KMS-11 (cell line): ENCODE measurements at regions not wholly inside any gene's neighbourhood (a gene's known extent, or its start where the extent isn't known, plus 50 kb on each side); places are given as distances from the start of the nearest gene placed in this dataset.

Experiments used
- H2AFZ ChIP-seq: fragments of 200-600 bp; sonication (generic); 2 replicates; pipeline ENCODE4 v1.6.1; 2016; ENCODE audit warnings: antibody characterized with exemption, mixed run types, low read depth
- H3K27ac ChIP-seq: fragments of 200-600 bp; sonication (generic); 2 replicates; pipeline ENCODE4 v1.6.1; 2016; ENCODE audit warnings: mild to moderate bottlenecking, mixed run types
- H3K27me3 ChIP-seq: fragments of 200-600 bp; sonication (generic); 2 replicates; pipeline ENCODE4 v1.6.1; 2017; ENCODE audit warnings: mild to moderate bottlenecking, low read depth, mixed run types, moderate library complexity; ENCODE audit not compliant: insufficient read depth
- H3K36me3 ChIP-seq: fragments of 200-600 bp; sonication (generic); 2 replicates; pipeline ENCODE4 v1.6.1; 2017; ENCODE audit warnings: mild to moderate bottlenecking, mixed run types; ENCODE audit not compliant: insufficient read depth
- H3K4me1 ChIP-seq: fragments of 200-600 bp; sonication (generic); 2 replicates; pipeline ENCODE4 v1.6.1; 2016; ENCODE audit warnings: mild to moderate bottlenecking, low read depth, mixed run types; ENCODE audit not compliant: poor library complexity, severe bottlenecking
- H3K4me2 ChIP-seq: fragments of 200-600 bp; sonication (generic); 2 replicates; pipeline ENCODE4 v1.7.0; 2016; ENCODE audit warnings: mild to moderate bottlenecking, mixed run types
- H3K4me3 ChIP-seq: fragments of 200-600 bp; sonication (generic); IDR thresholded peaks from 2 replicates; pipeline ENCODE4 v1.6.1; 2017; ENCODE audit warnings: low read depth, low read length, mixed read lengths; ENCODE audit not compliant: insufficient read depth
- H3K79me2 ChIP-seq: fragments of 200-600 bp; sonication (generic); 2 replicates; pipeline ENCODE4 v1.6.1; 2016; ENCODE audit warnings: low read depth, mixed run types; ENCODE audit not compliant: insufficient read depth
- H3K9ac ChIP-seq: fragments of 200-600 bp; sonication (generic); 2 replicates; pipeline ENCODE4 v1.6.1; 2016; ENCODE audit warnings: mild to moderate bottlenecking, mixed run types
- H4K20me1 ChIP-seq: fragments of 200-600 bp; sonication (generic); 2 replicates; pipeline ENCODE4 v1.6.1; 2016; ENCODE audit warnings: mild to moderate bottlenecking, mixed run types; ENCODE audit not compliant: insufficient read depth
- TF ChIP-seq, protein P1 (sequence below): fragments of 200-600 bp; sonication (generic); conservative IDR thresholded peaks from 2 replicates; pipeline ENCODE4 v1.6.1; 2017; ENCODE audit warnings: low read depth, mild to moderate bottlenecking, antibody characterized with exemption, low read length, moderate library complexity, mixed read lengths

DNA sequence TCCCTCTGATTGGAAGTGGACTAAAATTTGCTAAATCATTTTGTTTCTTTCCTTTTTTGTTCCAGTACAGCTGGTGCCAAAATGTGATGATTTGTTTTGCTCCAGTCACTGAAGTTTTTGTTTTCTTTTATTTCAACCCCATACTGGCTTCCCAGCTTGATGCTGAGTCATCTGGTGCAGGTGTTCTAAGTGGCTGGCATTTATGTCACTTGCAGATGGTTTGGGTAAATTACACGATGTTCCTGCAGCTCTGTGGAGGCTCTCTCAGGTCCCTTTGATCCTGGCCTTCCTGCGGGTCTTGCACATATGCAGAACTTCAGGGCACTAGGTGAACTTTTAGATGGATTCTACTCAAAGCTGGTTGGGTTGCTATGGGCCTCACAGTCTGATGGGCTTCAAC is 577.7 kb downstream of the HAO1 start:
- no peaks in the 10 kb centered on the region for H3K27me3 ChIP-seq
- H4K20me1 ChIP-seq = no peaks in the 10 kb centered on the region
- H3K36me3 ChIP-seq = no peaks in the 10 kb centered on the region
- no peak overlapping the region for H3K4me2 ChIP-seq
- no peaks in the 10 kb centered on the region for H3K4me1 ChIP-seq
- no peak overlapping the region for H3K4me3 ChIP-seq
- H3K27ac ChIP-seq = no peak overlapping the region
- no peak overlapping the region for H3K9ac ChIP-seq
- no peak overlapping the region for H2AFZ ChIP-seq
- H3K79me2 ChIP-seq = no peaks in the 10 kb centered on the region
- TF ChIP-seq, protein P1, sequence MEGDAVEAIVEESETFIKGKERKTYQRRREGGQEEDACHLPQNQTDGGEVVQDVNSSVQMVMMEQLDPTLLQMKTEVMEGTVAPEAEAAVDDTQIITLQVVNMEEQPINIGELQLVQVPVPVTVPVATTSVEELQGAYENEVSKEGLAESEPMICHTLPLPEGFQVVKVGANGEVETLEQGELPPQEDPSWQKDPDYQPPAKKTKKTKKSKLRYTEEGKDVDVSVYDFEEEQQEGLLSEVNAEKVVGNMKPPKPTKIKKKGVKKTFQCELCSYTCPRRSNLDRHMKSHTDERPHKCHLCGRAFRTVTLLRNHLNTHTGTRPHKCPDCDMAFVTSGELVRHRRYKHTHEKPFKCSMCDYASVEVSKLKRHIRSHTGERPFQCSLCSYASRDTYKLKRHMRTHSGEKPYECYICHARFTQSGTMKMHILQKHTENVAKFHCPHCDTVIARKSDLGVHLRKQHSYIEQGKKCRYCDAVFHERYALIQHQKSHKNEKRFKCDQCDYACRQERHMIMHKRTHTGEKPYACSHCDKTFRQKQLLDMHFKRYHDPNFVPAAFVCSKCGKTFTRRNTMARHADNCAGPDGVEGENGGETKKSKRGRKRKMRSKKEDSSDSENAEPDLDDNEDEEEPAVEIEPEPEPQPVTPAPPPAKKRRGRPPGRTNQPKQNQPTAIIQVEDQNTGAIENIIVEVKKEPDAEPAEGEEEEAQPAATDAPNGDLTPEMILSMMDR = no peak

DNA sequence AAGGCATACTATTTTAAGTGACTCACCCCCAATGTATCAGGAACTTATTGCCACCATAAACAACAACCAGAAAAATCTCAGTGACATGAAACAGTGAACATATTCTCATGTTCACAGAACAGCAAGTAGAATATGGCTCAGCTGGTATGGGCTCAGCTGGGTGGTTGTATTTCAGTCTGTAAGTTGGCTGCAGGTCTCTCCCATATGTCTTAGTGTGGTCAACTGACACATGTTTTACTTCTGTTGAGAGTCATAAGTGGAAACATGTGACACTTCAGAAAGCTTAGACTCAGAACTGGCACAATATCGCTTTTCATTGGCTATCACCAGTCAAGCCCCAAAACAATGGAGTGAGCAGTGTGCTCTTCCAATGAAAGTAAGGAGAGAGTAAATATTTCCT is 574.1 kb downstream of the HAO1 start:
- Histone ChIP-seq H2AFZ (no peak overlapping the region), H3K4me2 (no peak overlapping the region), H3K27ac (no peak overlapping the region), H3K4me3 (no peak overlapping the region), H3K79me2 (no peaks in the 10 kb centered on the region), H4K20me1 (no peaks in the 10 kb centered on the region), H3K36me3 (no peaks in the 10 kb centered on the region), H3K9ac (no peak overlapping the region), H3K27me3 (no peaks in the 10 kb centered on the region), H3K4me1 (no peaks in the 10 kb centered on the region)
- TF ChIP-seq, protein P1 = no peak

DNA sequence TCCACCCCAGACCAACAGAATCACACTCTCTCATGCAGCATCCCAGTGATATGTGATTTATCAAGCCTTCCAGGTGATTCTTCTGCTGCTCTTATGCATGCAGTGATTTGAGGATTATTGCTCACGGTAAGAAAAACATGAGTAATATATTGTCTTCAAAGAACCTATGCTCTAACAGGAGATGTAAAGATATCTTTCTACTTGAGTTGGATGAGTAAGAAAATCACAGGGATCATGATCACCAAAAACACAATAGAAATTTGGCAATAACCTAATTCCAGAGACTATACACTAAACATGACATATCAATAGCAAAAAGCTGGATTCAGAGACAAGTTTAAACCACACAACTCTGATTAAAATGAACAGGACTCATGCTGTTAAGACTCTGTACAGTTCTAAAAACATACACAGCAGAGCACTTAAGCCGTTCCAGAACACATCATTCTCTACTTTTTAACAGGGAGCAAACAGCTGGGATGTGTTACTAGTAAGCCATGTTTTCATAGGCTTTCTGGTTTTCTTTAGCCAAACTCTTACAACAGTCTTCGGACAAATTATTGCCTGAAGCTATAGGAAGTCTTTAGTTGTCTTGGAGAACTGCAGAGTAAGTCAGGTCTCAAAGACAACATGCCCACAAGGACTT is 568.6 kb downstream of the HAO1 start:
- Histone ChIP-seq H3K4me1 (no peaks in the 10 kb centered on the region), H3K79me2 (no peaks in the 10 kb centered on the region), H4K20me1 (no peaks in the 10 kb centered on the region), H3K4me3 (no peak overlapping the region), H3K9ac (no peak overlapping the region), H3K4me2 (no peak overlapping the region), H3K27me3 (no peaks in the 10 kb centered on the region), H3K27ac (no peak overlapping the region), H2AFZ (no peak overlapping the region), H3K36me3 (no peaks in the 10 kb centered on the region)
- TF ChIP-seq, protein P1 = no peak

DNA sequence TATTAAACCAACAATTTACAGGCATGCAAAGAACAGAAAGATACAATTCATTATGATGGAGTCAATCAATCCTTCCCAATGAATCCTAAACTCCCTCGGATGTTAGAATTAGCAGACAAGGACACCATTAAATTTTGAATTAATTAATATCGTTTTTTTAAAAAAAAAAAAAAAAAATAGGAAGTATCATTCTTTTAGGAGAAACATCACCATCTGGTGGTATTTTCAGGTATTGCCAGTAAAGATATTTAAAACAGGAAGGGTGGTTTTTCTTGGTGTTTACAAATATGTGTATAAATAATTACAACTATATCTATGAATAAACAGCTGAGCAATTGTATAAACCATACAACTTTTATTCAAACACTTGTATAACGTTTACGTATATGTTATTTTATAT is 564.4 kb downstream of the HAO1 start:
- TF ChIP-seq, protein P1 = no peak; the same call in 1 of the 2 replicates

More for the DNA sequence above, 564.4 kb downstream of the HAO1 start:
- H3K4me3 ChIP-seq = no peak overlapping the region
- H3K9ac ChIP-seq = no peak overlapping the region
- no peaks in the 10 kb centered on the region for H3K27me3 ChIP-seq
- H2AFZ ChIP-seq = no peak overlapping the region
- no peaks in the 10 kb centered on the region for H3K4me1 ChIP-seq
- H4K20me1 ChIP-seq = no peaks in the 10 kb centered on the region
- H3K79me2 ChIP-seq = no peaks in the 10 kb centered on the region
- H3K27ac ChIP-seq = no peak overlapping the region
- H3K4me2 ChIP-seq = no peak overlapping the region
- no peaks in the 10 kb centered on the region for H3K36me3 ChIP-seq
